ENCODE measurements at regions not wholly inside any gene's neighbourhood (a gene's known extent, or its start where the extent isn't known, plus 50 kb on each side); places are given as distances from the start of the nearest gene placed in this dataset.

GRCh38 chr18:42513441-42513840 lies 558.4 kb downstream of the PIK3C3 start:
- ChIA-PET CTCF (ENCODE audit: low intra/inter-chr PET ratio) (no interaction called here), POLR2A (no interaction called here)
- no peaks in the 10 kb centered on the region for H3K79me2 ChIP-seq (ENCODE audit: control insufficient read depth, insufficient read depth, low read length)
- H3K36me3 ChIP-seq (ENCODE audit: control insufficient read depth, insufficient read depth, low read length) = no peaks in the 10 kb centered on the region
- H3K9me3 ChIP-seq (replicated peaks; ENCODE audit: control insufficient read depth, insufficient read depth, low read depth, low read length) = no peaks in the 10 kb centered on the region
- BruUV-seq (replicated peaks) = no TSS peak
- ATAC-seq (no peak), FAIRE-seq (no peak), DNase-seq (ENCODE audit: extremely low read depth in 1 of 4, low spot score in 3 of 4) (no peak)
- H3K9me1 ChIP-seq (ENCODE audit: control insufficient read depth, insufficient read depth, low read length) = no peaks in the 10 kb centered on the region
- H3K27ac ChIP-seq (ENCODE audit: extremely low read depth, low read depth, low read length) = no peak overlapping the region
- H3K4me3 ChIP-seq = no peak overlapping the region
- intact Hi-C loops (cut with micrococcal nuclease) = no loop called here
- in situ Hi-C loops (cut with MboI) = no loop called here
- no peaks in the 10 kb centered on the region for H3K27me3 ChIP-seq (ENCODE audit: control insufficient read depth in 2 of 2, insufficient read depth in 2 of 2, low read length in 2 of 2)
- H3K4me2 ChIP-seq (ENCODE audit: insufficient read depth, low read length) = no peak overlapping the region
- TF ChIP-seq SP1 (CRISPR knock-in tag; IDR thresholded peaks at IDR 0.05) = no peak
- TF ChIP-seq STAT5A (IDR thresholded peaks at IDR 0.05; ENCODE audit: borderline replicate concordance, low read length) = no peak
- no peak for TF ChIP-seq MYC (IDR thresholded peaks at IDR 0.05; ENCODE audit: low read depth, low read length)
- no peak for TF ChIP-seq MYC (CRISPR knock-in tag; IDR thresholded peaks at IDR 0.05; ENCODE audit: borderline replicate concordance, low read depth)
- TF ChIP-seq ATF2 (CRISPR knock-in tag; IDR thresholded peaks at IDR 0.05) = no peak
- TF ChIP-seq LCOR (CRISPR knock-in tag; IDR thresholded peaks at IDR 0.05) = no peak
- no peak for TF ChIP-seq ZNF23 (CRISPR knock-in tag; IDR thresholded peaks at IDR 0.05)
- H4K20me1 ChIP-seq (replicated peaks; ENCODE audit: control insufficient read depth, insufficient read depth, low read length) = no peaks in the 10 kb centered on the region
- H3K4me1 ChIP-seq (replicated peaks in 1 of 2; ENCODE audit: control insufficient read depth in 2 of 2, insufficient read depth in 2 of 2, low read length in 2 of 2) = no peaks in the 10 kb centered on the region
- no peak overlapping the region for H3K9ac ChIP-seq (ENCODE audit: insufficient read depth in 1 of 2, low read depth in 2 of 2, low read length in 2 of 2)
- 0% methylated on average over 1 of the region's 1 CpG for WGBS (ENCODE audit: insufficient coverage, low coverage, missing lambda C conversion rate)
- no peak overlapping the region for H2AFZ ChIP-seq (ENCODE audit: low read depth, low read length)
